Natural killer cell (primary cell): ENCODE measurements at regions not wholly inside any gene's neighbourhood (a gene's known extent, or its start where the extent isn't known, plus 50 kb on each side); places are given as distances from the start of the nearest gene placed in this dataset.

Source experiments
- ATAC-seq, 3 donors: fragments of 150-1000 bp in 2 of 3; fragments of 200-7000 bp in 1 of 3; cut with Tn5 transposase; 1 replicate in 1 of 3; 2 replicates in 2 of 3; pipeline ENCODE4 v1.10.0; 2021; ENCODE audit warnings: mild to moderate bottlenecking in 2 of 3, moderate library complexity in 2 of 3
- DNase-seq, 2 donors: peaks; one replicate each; pipeline versions ENCODE4 v3.0.0 to v3.0.0-alpha.2; 2013 to 2021; ENCODE audit warnings: mixed read lengths in 1 of 2
- H3K27ac ChIP-seq: one replicate; pipeline ENCODE4 v1.5.1; 2013; ENCODE audit warnings: mild to moderate bottlenecking, low read length
- H3K27me3 ChIP-seq: one replicate; pipeline ENCODE4 v1.6.1; 2013; ENCODE audit warnings: low read length; ENCODE audit not compliant: control insufficient read depth, insufficient read depth
- H3K36me3 ChIP-seq: one replicate; pipeline ENCODE4 v1.6.1; 2013; ENCODE audit warnings: low read length; ENCODE audit not compliant: control insufficient read depth, insufficient read depth
- H3K4me1 ChIP-seq: one replicate; pipeline ENCODE4 v1.6.1; 2013; ENCODE audit warnings: low read length; ENCODE audit not compliant: control insufficient read depth, insufficient read depth
- H3K4me3 ChIP-seq: one replicate; pipeline ENCODE4 v1.5.1; 2013; ENCODE audit warnings: low read length
- H3K9me3 ChIP-seq: one replicate; pipeline ENCODE4 v1.6.1; 2013; ENCODE audit warnings: low read length; ENCODE audit not compliant: control insufficient read depth, insufficient read depth
- H3K27ac Mint-ChIP-seq, 2 donors: one replicate each; pipeline ENCODE4 v1.8.0; 2022; ENCODE audit warnings: mild to moderate bottlenecking in 2 of 2, mixed read lengths in 2 of 2, moderate library complexity in 1 of 2
- H3K27me3 Mint-ChIP-seq, 2 donors: one replicate each; pipeline ENCODE4 v1.8.0; 2022; ENCODE audit warnings: low read depth in 2 of 2, mixed read lengths in 2 of 2
- H3K36me3 Mint-ChIP-seq: one replicate; pipeline ENCODE4 v1.8.0; 2022; ENCODE audit warnings: mixed read lengths
- H3K4me1 Mint-ChIP-seq, 2 donors: one replicate each; pipeline ENCODE4 v1.8.0; 2022; ENCODE audit warnings: mixed read lengths in 2 of 2
- H3K4me3 Mint-ChIP-seq: one replicate; pipeline ENCODE4 v1.8.0; 2022; ENCODE audit warnings: mild to moderate bottlenecking, moderate library complexity, mixed read lengths
- H3K9me3 Mint-ChIP-seq, 2 donors: one replicate each; pipeline ENCODE4 v1.8.0; 2022; ENCODE audit warnings: mixed read lengths in 2 of 2
- CTCF ChIP-seq: fragments of 200-600 bp; IDR thresholded peaks from one replicate; pipeline ENCODE4 v1.8.0; 2022; ENCODE audit warnings: antibody characterized with exemption
- WGBS: methylation state at CpG from one replicate; pipeline ENCODE4 v1.1.7; 2013; ENCODE audit warnings: missing lambda C conversion rate; ENCODE audit not compliant: insufficient coverage; 5-methylcytosine and 5-hydroxymethylcytosine counted together
- intact Hi-C: fragments of 100-400 bp; cut with micrococcal nuclease; formaldehyde crosslinking; loops from one replicate; pipeline ENCODE4 v1.14.2; 2022

GRCh38 chr6:71138376-71138775 is 150.2 kb upstream of the OGFRL1 start:
- intact Hi-C loops, result no loop called here
- 81% methylated on average over 2 of the region's 2 CpGs for WGBS
- Mint-ChIP-seq H3K36me3 (no peaks in the 10 kb centered on the region), H3K4me3 (no peak overlapping the region), H3K4me1 (no peaks in the 10 kb centered on the region), H3K9me3 (peaks cover 0 to 2% of the 10 kb centered on the region in 2 donors), H3K27me3 (no peaks in the 10 kb centered on the region), H3K27ac (no peak overlapping the region)
- no peak for DNase-seq
- Histone ChIP-seq H3K27ac (no peak overlapping the region), H3K36me3 (no peaks in the 10 kb centered on the region), H3K4me3 (no peak overlapping the region), H3K9me3 (no peaks in the 10 kb centered on the region), H3K27me3 (peaks cover 2% of the 10 kb centered on the region), H3K4me1 (no peaks in the 10 kb centered on the region)
- ATAC-seq, result no peak
- no peak for TF ChIP-seq CTCF

GRCh38 chr6:71139249-71139648 is 149.4 kb upstream of the OGFRL1 start:
- WGBS, result 46% methylated on average over 3 of the region's 3 CpGs
- Histone ChIP-seq H3K4me3 (no peak overlapping the region), H3K36me3 (no peaks in the 10 kb centered on the region), H3K4me1 (no peaks in the 10 kb centered on the region), H3K27ac (no peak overlapping the region), H3K9me3 (no peaks in the 10 kb centered on the region), H3K27me3 (peaks cover 2% of the 10 kb centered on the region)
- DNase-seq (no peak), ATAC-seq (no peak)
- H3K4me3 Mint-ChIP-seq, result no peak overlapping the region
- peaks cover 0 to 2% of the 10 kb centered on the region in 2 donors for H3K9me3 Mint-ChIP-seq
- no peak overlapping the region for H3K27ac Mint-ChIP-seq
- intact Hi-C loops, result no loop called here
- TF ChIP-seq CTCF, result no peak
- H3K27me3 Mint-ChIP-seq, result no peaks in the 10 kb centered on the region
- no peaks in the 10 kb centered on the region for H3K36me3 Mint-ChIP-seq
- no peaks in the 10 kb centered on the region for H3K4me1 Mint-ChIP-seq

DNA sequence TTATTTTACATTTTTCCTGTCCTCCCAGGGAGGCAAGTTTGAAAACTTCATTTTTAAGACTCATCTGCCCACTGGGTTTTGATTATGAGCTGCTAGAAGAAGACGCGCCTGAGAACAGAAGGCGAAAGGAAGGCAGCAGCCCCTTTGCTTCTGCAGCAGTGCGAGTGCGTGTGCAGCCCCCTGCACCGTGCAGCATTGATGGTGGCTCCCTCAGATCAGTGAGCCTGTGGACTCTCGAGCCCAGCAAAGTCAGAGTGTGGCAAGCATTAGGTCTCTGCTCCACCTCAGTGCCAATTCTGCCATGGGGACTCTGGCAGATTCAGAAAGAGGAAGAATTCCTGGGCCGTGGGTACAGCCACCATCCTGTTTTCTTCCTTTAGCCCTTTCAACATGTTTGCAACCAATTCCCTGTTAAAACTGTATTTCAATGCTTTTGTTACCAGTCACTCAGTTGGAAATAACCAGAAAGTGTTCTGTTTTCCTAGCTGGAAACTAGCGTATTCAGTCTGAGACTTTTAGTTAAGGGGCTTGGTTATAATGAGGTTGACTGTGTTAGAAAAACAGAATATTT is 134.8 kb upstream of the OGFRL1 start:
- no peak overlapping the region for H3K27ac ChIP-seq
- no peaks in the 10 kb centered on the region for H3K36me3 ChIP-seq
- H3K4me1 ChIP-seq, result no peaks in the 10 kb centered on the region
- no peak overlapping the region for H3K4me3 ChIP-seq
- Mint-ChIP-seq H3K36me3 (no peaks in the 10 kb centered on the region), H3K4me3 (no peak overlapping the region), H3K27ac (no peak overlapping the region), H3K4me1 (no peaks in the 10 kb centered on the region), H3K9me3 (no peaks in the 10 kb centered on the region), H3K27me3 (no peaks in the 10 kb centered on the region)
- H3K9me3 ChIP-seq, result no peaks in the 10 kb centered on the region
- no peak for DNase-seq
- no peak for ATAC-seq
- WGBS, result 76% methylated on average over 9 of the region's 9 CpGs
- intact Hi-C loops, result no loop called here
- no peaks in the 10 kb centered on the region for H3K27me3 ChIP-seq
- no peak for TF ChIP-seq CTCF

DNA sequence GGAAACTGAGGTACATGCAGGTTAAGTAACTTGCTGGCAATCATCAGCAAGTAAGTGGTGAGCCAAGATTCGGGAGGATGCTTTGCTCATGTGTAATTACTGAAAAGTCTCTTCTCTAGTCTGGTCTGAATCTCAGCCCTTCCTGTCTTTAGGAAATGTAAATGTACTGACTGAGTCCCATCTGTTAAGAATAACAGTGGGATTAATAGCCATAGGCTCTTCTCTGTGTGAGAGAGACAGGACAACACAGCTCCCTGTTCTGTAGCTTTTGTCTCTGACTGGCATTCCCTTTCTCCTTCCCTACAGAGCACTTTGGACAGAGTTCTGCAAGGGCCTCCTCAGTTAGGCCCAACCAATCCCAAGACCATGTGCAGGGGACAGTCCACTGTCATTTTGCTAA is 131.3 kb upstream of the OGFRL1 start:
- no peaks in the 10 kb centered on the region for H3K9me3 Mint-ChIP-seq
- TF ChIP-seq CTCF, result no peak
- H3K27ac Mint-ChIP-seq, result no peak overlapping the region
- Histone ChIP-seq H3K4me3 (no peak overlapping the region), H3K27me3 (no peaks in the 10 kb centered on the region), H3K36me3 (no peaks in the 10 kb centered on the region), H3K9me3 (no peaks in the 10 kb centered on the region), H3K27ac (no peak overlapping the region), H3K4me1 (no peaks in the 10 kb centered on the region)
- H3K36me3 Mint-ChIP-seq, result no peaks in the 10 kb centered on the region
- H3K4me3 Mint-ChIP-seq, result no peak overlapping the region
- H3K4me1 Mint-ChIP-seq, result no peaks in the 10 kb centered on the region
- WGBS, result 76% methylated on average over 1 of the region's 1 CpG
- intact Hi-C loops, result no loop called here
- ATAC-seq, result no peak
- DNase-seq, result no peak
- no peaks in the 10 kb centered on the region for H3K27me3 Mint-ChIP-seq
